Liver (tissue), 8 donors: ENCODE measurements at regions not wholly inside any gene's neighbourhood (a gene's known extent, or its start where the extent isn't known, plus 50 kb on each side); places are given as distances from the start of the nearest gene placed in this dataset.

Experiments used
- DNase-seq: peaks from one replicate; pipeline ENCODE4 v3.0.0-alpha.2; 2017; ENCODE audit warnings: low spot score
- H3K27ac ChIP-seq, 2 donors: one replicate each; pipeline ENCODE4 v1.7.0; 2013; ENCODE audit warnings: inconsistent platforms in 2 of 2, low read length in 2 of 2, control low read depth in 1 of 2, low read depth in 1 of 2, mild to moderate bottlenecking in 1 of 2
- H3K27me3 ChIP-seq, 4 donors: one replicate each; pipeline versions ENCODE4 v1.6.1 to v1.7.0; 2013; ENCODE audit warnings: low read length in 3 of 4, inconsistent platforms in 1 of 4, mild to moderate bottlenecking in 1 of 4, moderate library complexity in 1 of 4; ENCODE audit not compliant: control insufficient read depth in 4 of 4, insufficient read depth in 4 of 4
- H3K36me3 ChIP-seq, 4 donors: one replicate each; pipeline versions ENCODE4 v1.6.1 to v1.7.0; 2013; ENCODE audit warnings: low read length in 3 of 4, mild to moderate bottlenecking in 3 of 4, low read depth in 1 of 4, moderate library complexity in 1 of 4; ENCODE audit not compliant: control insufficient read depth in 4 of 4, insufficient read depth in 3 of 4
- H3K4me1 ChIP-seq, 4 donors: one replicate each; pipeline versions ENCODE4 v1.6.1 to v1.7.0; 2013; ENCODE audit warnings: low read length in 3 of 4, mild to moderate bottlenecking in 3 of 4, moderate library complexity in 1 of 4; ENCODE audit not compliant: control insufficient read depth in 4 of 4, insufficient read depth in 4 of 4
- H3K4me3 ChIP-seq, 3 donors: one replicate each; pipeline versions ENCODE4 v1.6.1 to v1.7.0; 2013; ENCODE audit warnings: low read length in 3 of 3, control low read depth in 1 of 3, low read depth in 1 of 3, mild to moderate bottlenecking in 1 of 3
- H3K9ac ChIP-seq, 2 donors: one replicate each; pipeline ENCODE4 v1.7.0; 2013; ENCODE audit warnings: low read length in 2 of 2, mild to moderate bottlenecking in 2 of 2, moderate library complexity in 2 of 2, control low read depth in 1 of 2, low read depth in 1 of 2
- H3K9me3 ChIP-seq, 4 donors: one replicate each; pipeline versions ENCODE4 v1.6.1 to v1.7.0; 2013; ENCODE audit warnings: low read length in 3 of 4; ENCODE audit not compliant: control insufficient read depth in 4 of 4
- ATF3 ChIP-seq: IDR thresholded peaks from 2 replicates; pipeline ENCODE4 v1.6.1; 2016; ENCODE audit warnings: antibody characterized with exemption
- CTCF ChIP-seq: fragments of 150-350 bp; IDR thresholded peaks from 2 replicates; pipeline ENCODE4 v1.5.1; 2017; ENCODE audit warnings: improper control_type of control experiment, low read depth, low read length; ENCODE audit not compliant: missing input control
- EGR1 ChIP-seq, 2 donors: IDR thresholded peaks; 2 replicates each; pipeline ENCODE4 v1.6.1; 2016 to 2018; ENCODE audit warnings: antibody characterized with exemption in 2 of 2, low read depth in 2 of 2
- FOXA1 ChIP-seq: IDR thresholded peaks from 2 replicates; pipeline ENCODE4 v1.6.1; 2016; ENCODE audit warnings: antibody characterized with exemption
- FOXA2 ChIP-seq: IDR thresholded peaks from 2 replicates; pipeline ENCODE4 v1.6.1; 2016; ENCODE audit warnings: antibody characterized with exemption
- GABPA ChIP-seq, 2 donors: IDR thresholded peaks in 1 of 2; conservative IDR thresholded peaks in 1 of 2; 2 replicates each; pipeline ENCODE4 v1.6.1; 2016; ENCODE audit warnings: antibody characterized with exemption in 2 of 2, mild to moderate bottlenecking in 1 of 2, moderate library complexity in 1 of 2
- HNF4A ChIP-seq, 2 donors: conservative IDR thresholded peaks; 2 replicates each; pipeline ENCODE4 v1.6.1; 2016; ENCODE audit warnings: antibody characterized with exemption in 2 of 2, mild to moderate bottlenecking in 2 of 2
- HNF4G ChIP-seq: IDR thresholded peaks from 2 replicates; pipeline ENCODE4 v1.6.1; 2016; ENCODE audit warnings: antibody characterized with exemption
- JUND ChIP-seq, 2 donors: IDR thresholded peaks; 2 replicates each; pipeline ENCODE4 v1.6.1; 2016; ENCODE audit warnings: antibody characterized with exemption in 2 of 2
- MAX ChIP-seq: IDR thresholded peaks from 2 replicates; pipeline ENCODE4 v1.6.1; 2016; ENCODE audit warnings: antibody characterized with exemption
- NR2F2 ChIP-seq: IDR thresholded peaks from 2 replicates; pipeline ENCODE4 v1.6.1; 2016; ENCODE audit warnings: antibody characterized with exemption
- RAD21 ChIP-seq, 2 donors: IDR thresholded peaks; 2 replicates each; pipeline ENCODE4 v1.6.1; 2016; ENCODE audit warnings: antibody characterized with exemption in 2 of 2, mild to moderate bottlenecking in 2 of 2
- REST ChIP-seq: IDR thresholded peaks from 2 replicates; pipeline ENCODE4 v1.6.1; 2016; ENCODE audit warnings: antibody characterized with exemption, mild to moderate bottlenecking
- RXRA ChIP-seq, 2 donors: IDR thresholded peaks; 2 replicates each; pipeline ENCODE4 v1.6.1; 2017 to 2018; ENCODE audit warnings: antibody characterized with exemption in 2 of 2, mild to moderate bottlenecking in 1 of 2
- SP1 ChIP-seq: IDR thresholded peaks from 2 replicates; pipeline ENCODE4 v1.6.1; 2018; ENCODE audit warnings: antibody characterized with exemption, mild to moderate bottlenecking
- TAF1 ChIP-seq: conservative IDR thresholded peaks from 2 replicates; pipeline ENCODE4 v1.6.1; 2016; ENCODE audit warnings: antibody characterized with exemption, mild to moderate bottlenecking
- YY1 ChIP-seq: IDR thresholded peaks from 2 replicates; pipeline ENCODE4 v1.6.1; 2016; ENCODE audit warnings: antibody characterized with exemption, mild to moderate bottlenecking
- ZBTB33 ChIP-seq: IDR thresholded peaks from 2 replicates; pipeline ENCODE4 v1.6.1; 2016; ENCODE audit warnings: antibody characterized with exemption
- WGBS: extraction: QIAGEN DNeasy Blood & Tissue Kit; methylation state at CpG from one replicate; pipeline ENCODE4 v1.1.7; 2013; 5-methylcytosine and 5-hydroxymethylcytosine counted together
- donor health status: healthy.
- donor health status: healthy.
- donor health status: healthy.
- donor health status: healthy.
- donor health status: healthy.

- H3K36me3 ChIP-seq: no peaks in the 10 kb centered on the region
- TF ChIP-seq JUND (IDR thresholded peaks at IDR 0.05) (no peak), YY1 (no peak), GABPA (IDR thresholded peaks at IDR 0.05 in 1 of 2, conservative IDR thresholded peaks at IDR 0.05 in 1 of 2) (no peak)
- no peaks in the 10 kb centered on the region for H3K9me3 ChIP-seq
- H3K4me1 ChIP-seq: no peaks in the 10 kb centered on the region
- H3K9ac ChIP-seq: no peak overlapping the region
- H3K27me3 ChIP-seq: no peaks in the 10 kb centered on the region
- no peak for DNase-seq
- no peak overlapping the region for H3K27ac ChIP-seq
- 71% methylated on average over 3 of the region's 3 CpGs for whole genome bisulfite sequencing
- H3K4me3 ChIP-seq: no peak overlapping the region
Observed at GRCh38 chr13:44133626-44134025, 240.0 kb upstream of the SERP2 start.

GRCh38 chr13:44135566-44135965, 238.1 kb upstream of the SERP2 start:
- 89% methylated on average over 1 of the region's 1 CpG for WGBS
- TF ChIP-seq JUND (IDR thresholded peaks at IDR 0.05) (no peak), ZBTB33 (no peak), HNF4A (conservative IDR thresholded peaks at IDR 0.05) (no peak), RXRA (IDR thresholded peaks at IDR 0.05) (no peak), ATF3 (no peak), CTCF (no peak), YY1 (no peak), RAD21 (IDR thresholded peaks at IDR 0.05) (no peak), TAF1 (no peak), NR2F2 (no peak), GABPA (IDR thresholded peaks at IDR 0.05 in 1 of 2, conservative IDR thresholded peaks at IDR 0.05 in 1 of 2) (no peak), MAX (no peak), FOXA1 (no peak), REST (no peak), FOXA2 (no peak), SP1 (no peak), HNF4G (no peak), EGR1 (IDR thresholded peaks at IDR 0.05; ENCODE audit: low read depth in 2 of 2) (no peak)
- DNase-seq: no peak

More at GRCh38 chr13:44135566-44135965, 238.1 kb upstream of the SERP2 start:
- Histone ChIP-seq H3K27ac (no peak overlapping the region), H3K36me3 (no peaks in the 10 kb centered on the region), H3K9me3 (no peaks in the 10 kb centered on the region), H3K4me1 (no peaks in the 10 kb centered on the region), H3K27me3 (no peaks in the 10 kb centered on the region), H3K9ac (no peak overlapping the region), H3K4me3 (no peak overlapping the region)
